Esophagus muscularis mucosa (tissue), 4 donors: ENCODE measurements at regions not wholly inside any gene's neighbourhood (a gene's known extent, or its start where the extent isn't known, plus 50 kb on each side); places are given as distances from the start of the nearest gene placed in this dataset.

Experiments used
- DNase-seq: peaks from one replicate; pipeline ENCODE4 v3.0.0-alpha.2; 2017; ENCODE audit errors: extremely low spot score
- H3K27ac ChIP-seq, 4 donors: fragments of 200-600 bp; sonication (generic); replicated peaks in 1 of 4; 1 replicate in 3 of 4; 2 replicates in 1 of 4; pipeline ENCODE4 v1.5.1; 2016 to 2019; ENCODE audit warnings: mild to moderate bottlenecking in 1 of 4
- H3K27me3 ChIP-seq, 4 donors: fragments of 200-600 bp; sonication (generic); one replicate each; pipeline versions ENCODE4 v1.5.1 to v1.6.0; 2016 to 2019
- H3K36me3 ChIP-seq, 4 donors: fragments of 200-600 bp; sonication (generic); one replicate each; pipeline ENCODE4 v1.5.1; 2016 to 2019
- H3K4me1 ChIP-seq, 4 donors: fragments of 200-600 bp; sonication (generic); one replicate each; pipeline ENCODE4 v1.5.1; 2016 to 2019
- H3K4me3 ChIP-seq, 4 donors: fragments of 200-600 bp; sonication (generic); 1 replicate in 2 of 4; 2 replicates in 2 of 4; pipeline ENCODE4 v1.5.1; 2016 to 2019; ENCODE audit warnings: mild to moderate bottlenecking in 4 of 4, moderate library complexity in 1 of 4
- H3K9me3 ChIP-seq, 4 donors: fragments of 200-600 bp; sonication (generic); 1 replicate in 3 of 4; 2 replicates in 1 of 4; pipeline ENCODE4 v1.5.1; 2016 to 2019
- EP300 ChIP-seq: sonication (generic); formaldehyde crosslinking; IDR thresholded peaks from one replicate; pipeline ENCODE4 v1.6.1; 2017; ENCODE audit warnings: antibody characterized with exemption
- POLR2A ChIP-seq: fragments of 450-650 bp; IDR thresholded peaks from one replicate; pipeline ENCODE4 v1.6.1; 2017; ENCODE audit warnings: antibody characterized with exemption, moderate library complexity, mild to moderate bottlenecking, low read depth
- POLR2AphosphoS5 ChIP-seq, 2 donors: sonication (generic); formaldehyde crosslinking; IDR thresholded peaks; one replicate each; pipeline ENCODE4 v1.6.1; 2017; ENCODE audit warnings: antibody characterized with exemption in 2 of 2
- WGBS: methylation state at CpG from one replicate; pipeline ENCODE4 v1.1.5; 2018; 5-methylcytosine and 5-hydroxymethylcytosine counted together
- intact Hi-C: fragments of 100-400 bp; cut with DNase I; formaldehyde crosslinking; loops from one replicate; pipeline ENCODE4 v1.15.1; 2023
- TF ChIP-seq, protein P1 (sequence below), 3 experiments: fragments of 200-600 bp in 2 of 3; fragments of 450-650 bp in 1 of 3; sonication (generic) in 2 of 3; IDR thresholded peaks; one replicate each; pipeline ENCODE4 v1.5.1; 2017 to 2019; ENCODE audit warnings: antibody characterized with exemption in 3 of 3, mild to moderate bottlenecking in 2 of 3, moderate library complexity in 1 of 3

DNA sequence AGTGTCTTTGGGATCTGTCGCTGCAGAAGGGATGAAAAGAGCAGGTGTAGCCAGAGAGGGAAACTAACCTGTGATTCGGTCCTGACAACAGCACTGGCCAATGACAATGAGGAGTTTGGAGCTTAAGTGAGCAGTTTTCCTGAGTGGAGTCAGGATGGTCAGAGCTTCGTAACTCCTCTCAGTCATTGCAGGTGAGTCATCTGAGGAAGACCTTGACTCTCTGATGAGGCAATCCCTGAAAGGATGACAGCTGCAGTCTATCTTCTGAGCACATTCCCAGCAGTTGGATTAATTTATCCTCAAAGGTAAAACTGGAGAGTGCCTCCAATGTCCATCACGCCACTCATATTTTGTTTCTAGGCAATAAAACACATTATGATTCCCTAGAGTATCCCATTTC is 401.9 kb downstream of the POM121L12 start:
- no peak overlapping the region for H3K27ac ChIP-seq
- H3K4me1 ChIP-seq: no peaks in the 10 kb centered on the region
- 86% methylated on average over 4 of the region's 4 CpGs for WGBS
- H3K4me3 ChIP-seq: no peak overlapping the region
- no peaks in the 10 kb centered on the region for H3K9me3 ChIP-seq
- no peak for DNase-seq
- TF ChIP-seq, protein P1, sequence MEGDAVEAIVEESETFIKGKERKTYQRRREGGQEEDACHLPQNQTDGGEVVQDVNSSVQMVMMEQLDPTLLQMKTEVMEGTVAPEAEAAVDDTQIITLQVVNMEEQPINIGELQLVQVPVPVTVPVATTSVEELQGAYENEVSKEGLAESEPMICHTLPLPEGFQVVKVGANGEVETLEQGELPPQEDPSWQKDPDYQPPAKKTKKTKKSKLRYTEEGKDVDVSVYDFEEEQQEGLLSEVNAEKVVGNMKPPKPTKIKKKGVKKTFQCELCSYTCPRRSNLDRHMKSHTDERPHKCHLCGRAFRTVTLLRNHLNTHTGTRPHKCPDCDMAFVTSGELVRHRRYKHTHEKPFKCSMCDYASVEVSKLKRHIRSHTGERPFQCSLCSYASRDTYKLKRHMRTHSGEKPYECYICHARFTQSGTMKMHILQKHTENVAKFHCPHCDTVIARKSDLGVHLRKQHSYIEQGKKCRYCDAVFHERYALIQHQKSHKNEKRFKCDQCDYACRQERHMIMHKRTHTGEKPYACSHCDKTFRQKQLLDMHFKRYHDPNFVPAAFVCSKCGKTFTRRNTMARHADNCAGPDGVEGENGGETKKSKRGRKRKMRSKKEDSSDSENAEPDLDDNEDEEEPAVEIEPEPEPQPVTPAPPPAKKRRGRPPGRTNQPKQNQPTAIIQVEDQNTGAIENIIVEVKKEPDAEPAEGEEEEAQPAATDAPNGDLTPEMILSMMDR (IDR thresholded peaks at IDR 0.05): no peak
- TF ChIP-seq POLR2A (no peak), POLR2AphosphoS5 (IDR thresholded peaks at IDR 0.05) (no peak), EP300 (no peak)
- H3K36me3 ChIP-seq: no peaks in the 10 kb centered on the region
- intact Hi-C loops: no loop called here
- no peaks in the 10 kb centered on the region for H3K27me3 ChIP-seq

DNA sequence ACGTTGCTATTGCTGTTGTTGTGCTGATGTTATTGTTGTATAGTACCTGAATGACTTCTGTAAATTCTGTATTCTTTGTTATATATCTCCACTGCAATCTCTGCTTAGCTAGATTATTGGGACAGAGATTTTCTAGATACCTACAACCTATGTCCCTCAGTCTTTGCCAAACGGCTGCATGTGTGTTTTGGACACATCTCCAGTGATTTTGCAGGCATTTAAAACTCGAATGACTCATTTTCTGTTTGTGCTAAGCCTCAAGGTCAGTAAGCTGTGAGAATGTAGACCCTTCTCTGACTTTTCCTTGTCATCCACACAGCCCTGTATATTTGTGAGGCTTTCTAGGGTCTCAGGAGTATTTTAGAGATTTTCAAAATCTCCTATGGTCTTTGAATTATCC is 410.7 kb downstream of the POM121L12 start:
- no peaks in the 10 kb centered on the region for H3K4me1 ChIP-seq
- intact Hi-C loops: no loop called here
- H3K4me3 ChIP-seq: no peak overlapping the region
- TF ChIP-seq, protein P1 (IDR thresholded peaks at IDR 0.05): no peak
- TF ChIP-seq EP300: no peak
- TF ChIP-seq POLR2A: no peak
- TF ChIP-seq POLR2AphosphoS5 (IDR thresholded peaks at IDR 0.05): no peak
- no peaks in the 10 kb centered on the region for H3K36me3 ChIP-seq
- H3K9me3 ChIP-seq: no peaks in the 10 kb centered on the region
- no peak for DNase-seq
- H3K27ac ChIP-seq: no peak overlapping the region
- no peaks in the 10 kb centered on the region for H3K27me3 ChIP-seq
- WGBS: 68% methylated on average over 3 of the region's 3 CpGs

DNA sequence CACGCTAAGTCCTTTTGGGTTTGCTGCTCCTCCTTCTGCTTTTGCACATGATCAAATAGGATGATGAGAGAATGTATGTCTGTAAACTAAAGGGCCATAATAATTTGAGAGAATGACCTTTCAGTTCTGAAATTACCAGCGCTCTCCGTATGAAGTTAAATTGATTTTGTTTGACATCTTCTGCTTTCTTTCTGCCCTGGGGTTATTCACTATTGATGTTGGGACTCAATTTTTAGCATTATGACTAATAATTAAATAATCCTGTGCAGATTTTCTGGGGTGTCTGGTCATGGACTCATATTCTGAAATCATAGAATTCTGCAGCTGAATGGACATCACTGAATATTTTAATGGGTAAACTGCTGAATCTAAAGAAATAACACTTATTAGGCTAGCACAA is 423.2 kb downstream of the POM121L12 start:
- Histone ChIP-seq H3K4me3 (no peak overlapping the region), H3K27me3 (no peaks in the 10 kb centered on the region), H3K4me1 (no peaks in the 10 kb centered on the region), H3K36me3 (no peaks in the 10 kb centered on the region), H3K9me3 (no peaks in the 10 kb centered on the region), H3K27ac (no peak overlapping the region)
- no peak for DNase-seq
- 79% methylated on average over 3 of the region's 3 CpGs for WGBS
- intact Hi-C loops: no loop called here
- TF ChIP-seq POLR2AphosphoS5 (IDR thresholded peaks at IDR 0.05) (no peak), EP300 (no peak), POLR2A (no peak)
- TF ChIP-seq, protein P1 (IDR thresholded peaks at IDR 0.05): no peak

DNA sequence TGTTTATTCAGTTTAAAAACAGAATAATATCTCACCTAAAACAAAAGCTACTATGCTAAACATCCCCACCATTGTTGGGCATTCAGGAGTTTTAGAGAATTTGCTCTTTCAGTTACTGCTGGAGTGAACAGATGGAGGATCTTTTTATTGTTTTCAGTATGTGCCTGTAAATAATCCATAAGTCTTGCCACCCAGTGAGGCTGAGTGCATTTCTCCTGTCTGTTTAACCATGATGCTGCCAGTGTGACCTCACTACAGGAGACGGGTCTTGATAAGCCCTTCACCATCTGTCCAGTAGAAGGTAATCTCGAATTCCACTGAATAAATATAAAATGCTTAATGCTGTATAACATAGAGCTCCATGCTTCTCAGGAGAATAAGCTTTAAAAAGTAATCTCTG is 430.9 kb downstream of the POM121L12 start:
- intact Hi-C loops: no loop called here
- 74% methylated on average over 2 of the region's 2 CpGs for WGBS
- Histone ChIP-seq H3K9me3 (no peaks in the 10 kb centered on the region), H3K27ac (no peak overlapping the region), H3K27me3 (no peaks in the 10 kb centered on the region), H3K36me3 (no peaks in the 10 kb centered on the region), H3K4me1 (no peaks in the 10 kb centered on the region), H3K4me3 (no peak overlapping the region)
- TF ChIP-seq POLR2A (no peak), EP300 (no peak), POLR2AphosphoS5 (IDR thresholded peaks at IDR 0.05) (no peak)
- TF ChIP-seq, protein P1 (IDR thresholded peaks at IDR 0.05): no peak
- DNase-seq: no peak

DNA sequence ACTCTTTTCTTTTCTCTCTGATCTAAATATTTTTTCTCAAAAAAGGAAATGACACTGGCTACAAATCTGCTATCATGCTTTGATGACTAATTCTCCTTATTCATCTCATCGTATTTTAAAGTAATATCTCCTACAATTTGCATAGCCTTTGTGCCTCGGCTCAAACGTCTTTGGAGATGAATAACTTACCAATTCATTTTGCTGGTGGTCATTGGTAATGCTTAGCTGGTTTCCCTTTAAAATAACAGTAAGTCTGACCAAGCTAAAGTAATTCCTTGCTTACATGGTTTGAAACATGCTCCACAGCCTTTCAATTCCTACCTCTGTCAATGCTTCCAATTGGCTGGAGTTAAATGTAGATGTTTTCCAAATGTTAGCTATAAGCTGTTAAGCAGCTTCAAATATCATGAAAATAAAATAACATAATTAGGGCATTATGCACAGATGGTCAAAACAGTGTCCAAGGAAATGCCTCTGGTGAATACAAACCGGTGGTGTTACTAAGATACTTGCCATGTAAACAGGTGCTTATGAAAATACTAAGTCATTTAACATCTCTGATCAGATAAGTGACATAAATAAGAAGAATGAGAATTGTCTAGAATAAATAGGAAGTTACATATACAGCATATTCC is 435.0 kb downstream of the POM121L12 start:
- Histone ChIP-seq H3K27me3 (no peaks in the 10 kb centered on the region), H3K4me1 (no peaks in the 10 kb centered on the region), H3K9me3 (no peaks in the 10 kb centered on the region), H3K36me3 (no peaks in the 10 kb centered on the region), H3K27ac (no peak overlapping the region), H3K4me3 (no peak overlapping the region)
- intact Hi-C loops: no loop called here
- WGBS: 73% methylated on average over 4 of the region's 4 CpGs
- no peak for DNase-seq
- TF ChIP-seq POLR2A: no peak
- no peak for TF ChIP-seq POLR2AphosphoS5 (IDR thresholded peaks at IDR 0.05)
- no peak for TF ChIP-seq EP300
- TF ChIP-seq, protein P1 (IDR thresholded peaks at IDR 0.05): no peak
